ENCODE measurements at regions not wholly inside any gene's neighbourhood (a gene's known extent, or its start where the extent isn't known, plus 50 kb on each side); places are given as distances from the start of the nearest gene placed in this dataset.
A peak's percentile ranks its signal among the peaks of the same experiment; 100 is the strongest.

- no peak overlapping the region for H3K4me3 ChIP-seq
- H3K9me3 ChIP-seq (ENCODE audit: low read depth), result no peaks in the 10 kb centered on the region
- peak; percentile 59 for TF ChIP-seq CTCF (IDR thresholded peaks at IDR 0.05; ENCODE audit: poor library complexity)
- TF ChIP-seq EZH2phosphoT487 (IDR thresholded peaks at IDR 0.05; ENCODE audit: low read depth, severe bottlenecking, unreplicated experiment), result no peak
- WGBS (ENCODE audit: low lambda C conversion rate, missing lambda C conversion rate), result 86% methylated on average over 1 of the region's 1 CpG
- H3K27ac ChIP-seq, result no peak overlapping the region
- no peaks in the 10 kb centered on the region for H3K4me1 ChIP-seq (ENCODE audit: insufficient read depth)
- H4K20me1 ChIP-seq (ENCODE audit: insufficient read depth, poor library complexity, severe bottlenecking), result no peaks in the 10 kb centered on the region
- H3K9me2 ChIP-seq (replicated peaks; ENCODE audit: insufficient read depth), result no peaks in the 10 kb centered on the region
- H2AFZ ChIP-seq, result no peak overlapping the region
- no peaks in the 10 kb centered on the region for H3K27me3 ChIP-seq
- no peak overlapping the region for H3K4me2 ChIP-seq
- H3K36me3 ChIP-seq (replicated peaks; ENCODE audit: insufficient read depth, low read depth), result no peaks in the 10 kb centered on the region
- H3K79me2 ChIP-seq, result no peaks in the 10 kb centered on the region
- peak; percentile 50 for DNase-seq (ENCODE audit: low spot score)
Observed at GRCh38 chr4:97153042-97153441, 990.2 kb downstream of the STPG2 start.

DNA sequence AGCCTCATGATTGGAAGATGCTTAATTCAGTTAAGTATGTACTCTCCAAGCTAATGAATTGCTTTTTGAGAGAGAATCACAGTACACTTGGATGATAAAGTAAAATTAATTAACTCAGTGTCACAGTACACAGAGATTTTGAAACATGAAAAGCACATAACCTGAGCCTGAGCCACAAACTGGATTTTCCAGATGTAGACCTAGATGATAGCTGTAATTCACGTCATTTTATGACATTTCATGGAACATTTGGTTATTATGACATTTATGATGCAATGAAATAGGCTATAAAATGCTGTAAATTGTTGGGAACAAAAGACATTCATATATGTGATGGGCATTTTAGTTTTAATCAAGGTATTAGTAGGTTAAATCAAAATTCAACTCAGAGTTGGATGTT is 983.7 kb downstream of the STPG2 start:
- H3K27me3 ChIP-seq, result no peaks in the 10 kb centered on the region
- 65% methylated on average over 1 of the region's 1 CpG for WGBS (ENCODE audit: low lambda C conversion rate, missing lambda C conversion rate)
- H3K79me2 ChIP-seq, result no peaks in the 10 kb centered on the region
- no peaks in the 10 kb centered on the region for H3K9me3 ChIP-seq (ENCODE audit: low read depth)
- DNase-seq (ENCODE audit: low spot score), result no peak
- H3K9me2 ChIP-seq (replicated peaks; ENCODE audit: insufficient read depth), result no peaks in the 10 kb centered on the region
- H3K36me3 ChIP-seq (replicated peaks; ENCODE audit: insufficient read depth, low read depth), result no peaks in the 10 kb centered on the region
- H3K4me2 ChIP-seq, result no peak overlapping the region
- H2AFZ ChIP-seq, result no peak overlapping the region
- H3K4me3 ChIP-seq, result no peak overlapping the region
- no peaks in the 10 kb centered on the region for H4K20me1 ChIP-seq (ENCODE audit: insufficient read depth, poor library complexity, severe bottlenecking)
- TF ChIP-seq EZH2phosphoT487 (IDR thresholded peaks at IDR 0.05; ENCODE audit: low read depth, severe bottlenecking, unreplicated experiment) (no peak), EZH2 (IDR thresholded peaks at IDR 0.05; ENCODE audit: borderline replicate concordance) (no peak), CTCF (IDR thresholded peaks at IDR 0.05; ENCODE audit: poor library complexity) (no peak)
- H3K27ac ChIP-seq, result no peak overlapping the region
- H3K4me1 ChIP-seq (ENCODE audit: insufficient read depth), result no peaks in the 10 kb centered on the region

- H3K9me3 ChIP-seq (ENCODE audit: low read depth), result no peaks in the 10 kb centered on the region
- no peak overlapping the region for H3K4me3 ChIP-seq
- no peaks in the 10 kb centered on the region for H3K9me2 ChIP-seq (replicated peaks; ENCODE audit: insufficient read depth)
- H4K20me1 ChIP-seq (ENCODE audit: insufficient read depth, poor library complexity, severe bottlenecking), result no peaks in the 10 kb centered on the region
- H3K4me2 ChIP-seq, result no peak overlapping the region
- H2AFZ ChIP-seq, result no peak overlapping the region
- DNase-seq (ENCODE audit: low spot score), result no peak
- no peaks in the 10 kb centered on the region for H3K27me3 ChIP-seq
- TF ChIP-seq EZH2 (IDR thresholded peaks at IDR 0.05; ENCODE audit: borderline replicate concordance), result no peak
- no peak for TF ChIP-seq CTCF (IDR thresholded peaks at IDR 0.05; ENCODE audit: poor library complexity)
- no peak for TF ChIP-seq EZH2phosphoT487 (IDR thresholded peaks at IDR 0.05; ENCODE audit: low read depth, severe bottlenecking, unreplicated experiment)
- no peaks in the 10 kb centered on the region for H3K36me3 ChIP-seq (replicated peaks; ENCODE audit: insufficient read depth, low read depth)
- H3K4me1 ChIP-seq (ENCODE audit: insufficient read depth), result no peaks in the 10 kb centered on the region
- no peak overlapping the region for H3K27ac ChIP-seq
- H3K79me2 ChIP-seq, result no peaks in the 10 kb centered on the region
Observed at GRCh38 chr4:97185233-97185632, 958.0 kb downstream of the STPG2 start.

GRCh38 chr4:97197106-97197505 is 946.2 kb downstream of the STPG2 start:
- DNase-seq (ENCODE audit: low spot score), result no peak
- H3K9me3 ChIP-seq (ENCODE audit: low read depth), result no peaks in the 10 kb centered on the region

More at GRCh38 chr4:97197106-97197505, 946.2 kb downstream of the STPG2 start:
- WGBS (ENCODE audit: low lambda C conversion rate, missing lambda C conversion rate), result 64% methylated on average over 2 of the region's 2 CpGs
- H3K4me3 ChIP-seq, result no peak overlapping the region
- TF ChIP-seq CTCF (IDR thresholded peaks at IDR 0.05; ENCODE audit: poor library complexity) (no peak), EZH2phosphoT487 (IDR thresholded peaks at IDR 0.05; ENCODE audit: low read depth, severe bottlenecking, unreplicated experiment) (no peak), EZH2 (IDR thresholded peaks at IDR 0.05; ENCODE audit: borderline replicate concordance) (no peak)
- H3K9me2 ChIP-seq (replicated peaks; ENCODE audit: insufficient read depth), result no peaks in the 10 kb centered on the region
- no peak overlapping the region for H3K4me2 ChIP-seq
- no peak overlapping the region for H2AFZ ChIP-seq
- no peaks in the 10 kb centered on the region for H3K4me1 ChIP-seq (ENCODE audit: insufficient read depth)
- no peaks in the 10 kb centered on the region for H3K36me3 ChIP-seq (replicated peaks; ENCODE audit: insufficient read depth, low read depth)
- H3K27me3 ChIP-seq, result no peaks in the 10 kb centered on the region
- no peaks in the 10 kb centered on the region for H4K20me1 ChIP-seq (ENCODE audit: insufficient read depth, poor library complexity, severe bottlenecking)
- H3K27ac ChIP-seq, result no peak overlapping the region
- H3K79me2 ChIP-seq, result no peaks in the 10 kb centered on the region
